GM20000 (cell line): ENCODE measurements at regions not wholly inside any gene's neighbourhood (a gene's known extent, or its start where the extent isn't known, plus 50 kb on each side); places are given as distances from the start of the nearest gene placed in this dataset.

Experiments
- DNase-seq: peaks from one replicate; pipeline ENCODE4 v3.0.0; 2012; ENCODE audit warnings: low spot score
- CTCF ChIP-seq: IDR thresholded peaks from 2 replicates; pipeline ENCODE4 v1.5.1; 2012; ENCODE audit warnings: mild to moderate bottlenecking, control low read depth; ENCODE audit errors: extremely low read depth, missing control alignments

GRCh38 chr14:80446356-80446755 is 235.1 kb upstream of the DIO2 start:
- no peak for DNase-seq
- no peak for TF ChIP-seq CTCF

- TF ChIP-seq CTCF: no peak
- DNase-seq: no peak
Observed at GRCh38 chr14:80445605-80446004, 234.3 kb upstream of the DIO2 start.

GRCh38 chr14:80434574-80435321 is 223.4 kb upstream of the DIO2 start:
- no peak for DNase-seq
- no peak for TF ChIP-seq CTCF

- DNase-seq: no peak
- no peak for TF ChIP-seq CTCF
Observed at GRCh38 chr14:80433811-80434210, 222.5 kb upstream of the DIO2 start.

- no peak for TF ChIP-seq CTCF
- no peak for DNase-seq
Observed at GRCh38 chr14:80428671-80429070, 217.4 kb upstream of the DIO2 start.

- DNase-seq: no peak
- no peak for TF ChIP-seq CTCF
Observed at GRCh38 chr14:80428171-80428570, 216.9 kb upstream of the DIO2 start.

GRCh38 chr14:80427101-80427500 is 215.8 kb upstream of the DIO2 start:
- no peak for DNase-seq
- TF ChIP-seq CTCF: no peak
